ENCODE measurements at regions not wholly inside any gene's neighbourhood (a gene's known extent, or its start where the extent isn't known, plus 50 kb on each side); places are given as distances from the start of the nearest gene placed in this dataset.

- no peaks in the 10 kb centered on the region for H3K79me2 ChIP-seq (ENCODE audit: low read length)
- H2AFZ ChIP-seq (ENCODE audit: low read depth, low read length) = no peak overlapping the region
- H3K9ac ChIP-seq (ENCODE audit: low read length) = no peak overlapping the region
- no peak overlapping the region for H3K4me2 ChIP-seq (ENCODE audit: low read length)
- H3K27ac ChIP-seq (ENCODE audit: low read length) = no peak overlapping the region
- H4K20me1 ChIP-seq (ENCODE audit: insufficient read depth, low read length) = no peaks in the 10 kb centered on the region
- TF ChIP-seq CTCF (IDR thresholded peaks at IDR 0.05; ENCODE audit: low read depth, low read length) (no peak), EZH2phosphoT487 (IDR thresholded peaks at IDR 0.05; ENCODE audit: low read depth) (no peak)
- peaks cover 27% of the 10 kb centered on the region for H3K27me3 ChIP-seq (ENCODE audit: low read depth, low read length)
- no peak overlapping the region for H3K4me3 ChIP-seq (ENCODE audit: low read length)
- no peaks in the 10 kb centered on the region for H3K4me1 ChIP-seq (ENCODE audit: low read length)
- no peaks in the 10 kb centered on the region for H3K36me3 ChIP-seq (replicated peaks; ENCODE audit: low read depth, low read length)
- H3K9me3 ChIP-seq (ENCODE audit: insufficient read depth, low read length) = no peaks in the 10 kb centered on the region
These were observed 238.7 kb upstream of the PLET1 start for GRCh38 chr11:112499153-112499880.

- TF ChIP-seq CTCF (IDR thresholded peaks at IDR 0.05; ENCODE audit: low read depth, low read length) (no peak), EZH2phosphoT487 (IDR thresholded peaks at IDR 0.05; ENCODE audit: low read depth) (no peak)
- no peak overlapping the region for H2AFZ ChIP-seq (ENCODE audit: low read depth, low read length)
- no peak overlapping the region for H3K27ac ChIP-seq (ENCODE audit: low read length)
- H3K27me3 ChIP-seq (ENCODE audit: low read depth, low read length) = peaks cover 27% of the 10 kb centered on the region
- H3K4me1 ChIP-seq (ENCODE audit: low read length) = no peaks in the 10 kb centered on the region
- no peaks in the 10 kb centered on the region for H4K20me1 ChIP-seq (ENCODE audit: insufficient read depth, low read length)
- no peaks in the 10 kb centered on the region for H3K36me3 ChIP-seq (replicated peaks; ENCODE audit: low read depth, low read length)
- H3K9ac ChIP-seq (ENCODE audit: low read length) = no peak overlapping the region
- H3K79me2 ChIP-seq (ENCODE audit: low read length) = no peaks in the 10 kb centered on the region
- H3K9me3 ChIP-seq (ENCODE audit: insufficient read depth, low read length) = no peaks in the 10 kb centered on the region
- H3K4me3 ChIP-seq (ENCODE audit: low read length) = no peak overlapping the region
- H3K4me2 ChIP-seq (ENCODE audit: low read length) = no peak overlapping the region
These were observed 239.2 kb upstream of the PLET1 start for GRCh38 chr11:112499881-112500204.

GRCh38 chr11:112503410-112503809, 242.8 kb upstream of the PLET1 start:
- Histone ChIP-seq H3K79me2 (ENCODE audit: low read length) (no peaks in the 10 kb centered on the region), H3K4me3 (ENCODE audit: low read length) (no peak overlapping the region), H3K4me1 (ENCODE audit: low read length) (no peaks in the 10 kb centered on the region), H4K20me1 (ENCODE audit: insufficient read depth, low read length) (no peaks in the 10 kb centered on the region), H2AFZ (ENCODE audit: low read depth, low read length) (no peak overlapping the region), H3K9ac (ENCODE audit: low read length) (no peak overlapping the region), H3K9me3 (ENCODE audit: insufficient read depth, low read length) (no peaks in the 10 kb centered on the region), H3K27me3 (ENCODE audit: low read depth, low read length) (peaks cover 35% of the 10 kb centered on the region), H3K36me3 (replicated peaks; ENCODE audit: low read depth, low read length) (no peaks in the 10 kb centered on the region), H3K4me2 (ENCODE audit: low read length) (no peak overlapping the region), H3K27ac (ENCODE audit: low read length) (no peak overlapping the region)
- TF ChIP-seq EZH2phosphoT487 (IDR thresholded peaks at IDR 0.05; ENCODE audit: low read depth) (no peak), CTCF (IDR thresholded peaks at IDR 0.05; ENCODE audit: low read depth, low read length) (no peak)

GRCh38 chr11:112504056-112504455, 243.4 kb upstream of the PLET1 start:
- Histone ChIP-seq H3K4me1 (ENCODE audit: low read length) (no peaks in the 10 kb centered on the region), H4K20me1 (ENCODE audit: insufficient read depth, low read length) (no peaks in the 10 kb centered on the region), H3K36me3 (replicated peaks; ENCODE audit: low read depth, low read length) (no peaks in the 10 kb centered on the region), H3K27me3 (ENCODE audit: low read depth, low read length) (peaks cover 34% of the 10 kb centered on the region), H3K79me2 (ENCODE audit: low read length) (no peaks in the 10 kb centered on the region), H3K4me3 (ENCODE audit: low read length) (no peak overlapping the region), H3K9ac (ENCODE audit: low read length) (no peak overlapping the region), H2AFZ (ENCODE audit: low read depth, low read length) (no peak overlapping the region), H3K27ac (ENCODE audit: low read length) (no peak overlapping the region), H3K9me3 (ENCODE audit: insufficient read depth, low read length) (no peaks in the 10 kb centered on the region), H3K4me2 (ENCODE audit: low read length) (no peak overlapping the region)
- TF ChIP-seq EZH2phosphoT487 (IDR thresholded peaks at IDR 0.05; ENCODE audit: low read depth) (no peak), CTCF (IDR thresholded peaks at IDR 0.05; ENCODE audit: low read depth, low read length) (no peak)

All from OCI-LY3 (cell line).